Lung (tissue), 11 donors: ENCODE measurements at regions not wholly inside any gene's neighbourhood (a gene's known extent, or its start where the extent isn't known, plus 50 kb on each side); places are given as distances from the start of the nearest gene placed in this dataset.

Experiments
- ATAC-seq: fragments of 200-7000 bp; cut with Tn5 transposase; one replicate; pipeline ENCODE4 v1.9.1; 2020; ENCODE audit warnings: moderate number of reproducible peaks; ENCODE audit not compliant: insufficient read depth, low FRiP score
- DNase-seq, 3 donors: peaks; one replicate each; pipeline ENCODE4 v3.0.0-alpha.2; 2013 to 2017
- H3K27ac ChIP-seq, 2 donors: one replicate each; pipeline ENCODE4 v1.5.1; 2013; ENCODE audit warnings: mild to moderate bottlenecking in 2 of 2, moderate library complexity in 2 of 2, control low read depth in 1 of 2, inconsistent platforms in 1 of 2, low read depth in 1 of 2, low read length in 1 of 2
- H3K27me3 ChIP-seq, 3 donors: one replicate each; pipeline ENCODE4 v1.5.1; 2013; ENCODE audit warnings: low read length in 2 of 3; ENCODE audit not compliant: control insufficient read depth in 3 of 3, insufficient read depth in 3 of 3
- H3K36me3 ChIP-seq, 4 donors: one replicate each; pipeline ENCODE4 v1.5.1; 2013; ENCODE audit warnings: low read length in 4 of 4, mild to moderate bottlenecking in 1 of 4, moderate library complexity in 1 of 4; ENCODE audit not compliant: control insufficient read depth in 4 of 4, insufficient read depth in 4 of 4
- H3K4me1 ChIP-seq, 5 donors: one replicate each; pipeline ENCODE4 v1.5.1; 2013; ENCODE audit warnings: low read length in 5 of 5, mild to moderate bottlenecking in 2 of 5, moderate library complexity in 1 of 5; ENCODE audit not compliant: control insufficient read depth in 5 of 5, insufficient read depth in 5 of 5
- H3K4me3 ChIP-seq: one replicate; pipeline ENCODE4 v1.5.1; 2013; ENCODE audit warnings: mild to moderate bottlenecking, control low read depth, moderate library complexity
- H3K9ac ChIP-seq, 2 donors: one replicate each; pipeline ENCODE4 v1.5.1; 2013; ENCODE audit warnings: low read length in 2 of 2, control low read depth in 1 of 2; ENCODE audit not compliant: insufficient read depth in 1 of 2
- H3K9me3 ChIP-seq, 4 donors: one replicate each; pipeline ENCODE4 v1.5.1; 2013; ENCODE audit warnings: low read length in 3 of 4, mild to moderate bottlenecking in 1 of 4, moderate library complexity in 1 of 4; ENCODE audit not compliant: control insufficient read depth in 4 of 4, insufficient read depth in 3 of 4
- WGBS, 2 donors: extraction: QIAGEN DNeasy Blood & Tissue Kit; methylation state at CpG; one replicate each; pipeline ENCODE4 v1.1.7; 2013; 5-methylcytosine and 5-hydroxymethylcytosine counted together
- TF ChIP-seq, protein P1 (sequence below): IDR thresholded peaks from 2 replicates; pipeline ENCODE4 v1.5.1; 2012; ENCODE audit warnings: mild to moderate bottlenecking; ENCODE audit errors: control extremely low read depth, extremely low read depth
- donor health status: control.
- donor health status: control.
- donor health status: Bipolar disorder and iron deficiency.
- donor health status: healthy.
- donor health status: DM: yes; HTN: yes; CAD: no.

DNA sequence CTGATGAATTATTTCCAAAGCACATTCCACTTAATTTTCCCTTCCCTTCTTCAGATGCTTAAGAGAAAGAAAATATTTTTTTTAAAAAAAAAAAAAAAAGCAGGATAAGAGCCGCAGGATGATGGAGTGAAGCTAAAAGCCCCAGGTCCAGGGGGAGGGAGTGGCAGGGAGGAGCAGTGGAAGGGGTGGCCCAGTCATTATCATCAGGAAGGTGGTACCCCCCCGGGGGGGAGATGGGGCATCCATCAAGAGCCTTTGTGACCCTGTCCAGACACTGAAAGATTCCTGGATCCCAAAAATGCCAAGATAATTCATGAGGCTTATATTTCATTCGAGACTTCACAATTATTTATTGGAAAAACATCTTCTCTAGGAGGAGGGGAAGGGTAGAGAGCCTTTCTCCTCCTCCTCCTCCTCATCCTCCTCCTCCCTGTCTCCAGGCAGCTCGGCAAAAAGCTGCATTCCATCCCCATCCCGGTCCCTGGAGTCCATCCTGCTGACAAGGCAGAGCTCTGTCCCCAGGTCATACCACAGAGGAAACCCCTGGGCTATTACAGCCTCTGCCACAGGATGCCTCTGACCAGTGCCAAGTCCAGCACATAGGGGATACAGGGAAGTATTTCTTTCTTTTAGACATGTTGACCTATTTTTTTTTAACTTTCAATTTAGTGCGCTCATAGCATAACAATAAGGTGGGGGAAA lies 125.3 kb downstream of the TWIST2 start:
- Histone ChIP-seq H3K4me1 (no peaks in the 10 kb centered on the region), H3K9ac (no peak overlapping the region), H3K36me3 (no peaks in the 10 kb centered on the region), H3K27me3 (peaks cover 0 to 11% (median 0%) of the 10 kb centered on the region in 3 donors), H3K4me3 (no peak overlapping the region), H3K27ac (no peak overlapping the region), H3K9me3 (peaks cover 0 to 8% (median 4%) of the 10 kb centered on the region in 4 donors)
- ATAC-seq (no peak), DNase-seq (no peak)
- TF ChIP-seq, protein P1, sequence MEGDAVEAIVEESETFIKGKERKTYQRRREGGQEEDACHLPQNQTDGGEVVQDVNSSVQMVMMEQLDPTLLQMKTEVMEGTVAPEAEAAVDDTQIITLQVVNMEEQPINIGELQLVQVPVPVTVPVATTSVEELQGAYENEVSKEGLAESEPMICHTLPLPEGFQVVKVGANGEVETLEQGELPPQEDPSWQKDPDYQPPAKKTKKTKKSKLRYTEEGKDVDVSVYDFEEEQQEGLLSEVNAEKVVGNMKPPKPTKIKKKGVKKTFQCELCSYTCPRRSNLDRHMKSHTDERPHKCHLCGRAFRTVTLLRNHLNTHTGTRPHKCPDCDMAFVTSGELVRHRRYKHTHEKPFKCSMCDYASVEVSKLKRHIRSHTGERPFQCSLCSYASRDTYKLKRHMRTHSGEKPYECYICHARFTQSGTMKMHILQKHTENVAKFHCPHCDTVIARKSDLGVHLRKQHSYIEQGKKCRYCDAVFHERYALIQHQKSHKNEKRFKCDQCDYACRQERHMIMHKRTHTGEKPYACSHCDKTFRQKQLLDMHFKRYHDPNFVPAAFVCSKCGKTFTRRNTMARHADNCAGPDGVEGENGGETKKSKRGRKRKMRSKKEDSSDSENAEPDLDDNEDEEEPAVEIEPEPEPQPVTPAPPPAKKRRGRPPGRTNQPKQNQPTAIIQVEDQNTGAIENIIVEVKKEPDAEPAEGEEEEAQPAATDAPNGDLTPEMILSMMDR = no peak
- 44 to 62% methylated on average over 6 of the region's 6 CpGs for WGBS, 2 donors

DNA sequence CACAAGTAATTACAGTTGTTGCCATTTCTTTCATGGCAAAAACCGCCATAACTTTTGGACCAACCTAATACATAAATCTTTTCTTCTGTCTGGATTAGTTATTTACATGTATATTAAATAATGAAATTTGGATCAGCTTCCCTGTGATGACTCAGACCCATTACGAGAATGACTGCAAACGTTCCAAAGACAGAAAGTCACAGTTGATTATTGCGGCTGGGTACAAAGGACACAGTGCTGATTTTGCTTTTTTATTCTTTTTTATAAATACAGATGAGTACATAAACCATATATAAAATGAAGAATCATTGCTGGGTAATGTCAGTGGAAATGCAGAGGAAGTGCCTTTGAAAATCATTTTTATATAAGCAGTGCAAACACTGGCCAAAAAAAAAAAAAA lies 126.2 kb downstream of the TWIST2 start:
- peak in 2 of 3 donors; percentile 25 to 29 for DNase-seq

DNA sequence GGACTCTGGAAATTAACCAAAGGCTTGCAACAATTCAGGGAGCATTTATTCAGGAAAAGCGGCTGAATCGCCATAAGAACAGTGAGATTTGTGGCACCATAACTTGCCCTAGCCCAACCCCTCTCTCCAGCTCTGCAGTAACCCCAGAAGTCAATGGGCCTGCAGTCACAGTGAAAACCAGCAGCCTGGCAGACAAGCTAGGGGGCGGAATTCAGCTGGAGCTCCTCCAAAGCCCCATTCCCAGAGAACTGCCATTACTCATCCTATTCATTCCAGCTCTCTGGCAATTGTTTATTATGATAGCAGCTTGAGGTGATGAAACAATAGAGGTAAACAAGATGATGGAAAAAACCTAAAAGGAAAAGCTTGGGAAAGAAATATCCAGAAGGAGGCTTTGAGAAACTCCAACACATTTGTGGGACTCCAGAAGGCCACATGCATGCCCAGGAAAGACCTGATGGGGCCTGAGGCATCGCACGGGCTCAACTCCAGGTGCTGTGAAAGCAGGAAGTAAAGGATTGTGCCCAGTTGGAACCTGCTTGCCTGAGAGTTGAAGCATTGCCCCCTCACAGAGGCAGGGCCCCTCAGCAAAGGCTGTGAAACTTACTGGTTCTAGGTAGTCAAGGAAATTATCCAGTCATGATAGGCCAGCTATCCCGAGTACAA lies 126.7 kb downstream of the TWIST2 start:
- H3K27me3 ChIP-seq = peaks cover 0 to 8% (median 0%) of the 10 kb centered on the region in 3 donors

More for the DNA sequence above, 126.2 kb downstream of the TWIST2 start:
- H3K4me1 ChIP-seq = no peaks in the 10 kb centered on the region
- 77 to 88% methylated on average over 4 of the region's 4 CpGs for WGBS, 2 donors
- no peak for ATAC-seq
- TF ChIP-seq, protein P1 = no peak
- peaks cover 0 to 8% (median 3%) of the 10 kb centered on the region in 4 donors for H3K9me3 ChIP-seq
- no peak overlapping the region for H3K9ac ChIP-seq
- peaks cover 0 to 11% (median 0%) of the 10 kb centered on the region in 3 donors for H3K27me3 ChIP-seq
- H3K27ac ChIP-seq = no peak overlapping the region
- no peak overlapping the region for H3K4me3 ChIP-seq
- no peaks in the 10 kb centered on the region for H3K36me3 ChIP-seq

More for the DNA sequence above, 126.7 kb downstream of the TWIST2 start:
- H3K9me3 ChIP-seq = peaks cover 0 to 8% (median 3%) of the 10 kb centered on the region in 4 donors
- TF ChIP-seq, protein P1 = no peak
- no peak overlapping the region for H3K9ac ChIP-seq
- no peak overlapping the region for H3K4me3 ChIP-seq
- H3K27ac ChIP-seq = no peak overlapping the region
- peak; percentile 31 for ATAC-seq
- WGBS, 2 donors = 75 to 82% methylated on average over 6 of the region's 6 CpGs
- DNase-seq = peak in 2 of 3 donors; percentile 35 to 39
- H3K36me3 ChIP-seq = no peaks in the 10 kb centered on the region
- no peaks in the 10 kb centered on the region for H3K4me1 ChIP-seq
